ENCODE measurements at regions not wholly inside any gene's neighbourhood (a gene's known extent, or its start where the extent isn't known, plus 50 kb on each side); places are given as distances from the start of the nearest gene placed in this dataset.
A peak's percentile ranks its signal among the peaks of the same experiment; 100 is the strongest.

GRCh38 chr2:172329774-172330671 lies 97.4 kb upstream of the ITGA6 start:
- no peak for DNase-seq (ENCODE audit: low read depth)

DNA sequence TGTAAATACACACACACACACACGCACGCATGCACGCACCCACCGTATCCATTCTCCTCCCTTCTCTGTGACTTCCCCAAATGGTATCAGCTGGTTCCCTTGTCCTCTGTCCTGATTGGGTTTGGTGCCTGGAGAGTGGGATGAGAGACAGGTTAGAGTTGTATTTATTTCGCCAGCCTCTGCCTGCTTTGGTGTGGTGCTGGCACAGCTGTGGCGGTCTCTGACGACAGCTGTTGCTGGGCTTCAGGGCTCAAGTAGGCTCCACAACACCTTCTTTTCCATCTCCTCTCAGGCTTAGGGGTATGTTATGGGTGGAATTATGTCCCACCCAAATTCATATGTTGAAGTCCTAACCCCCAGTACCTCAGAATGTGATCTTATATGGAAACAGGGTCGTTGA lies 94.9 kb upstream of the ITGA6 start:
- no peak for DNase-seq (ENCODE audit: low read depth)

DNA sequence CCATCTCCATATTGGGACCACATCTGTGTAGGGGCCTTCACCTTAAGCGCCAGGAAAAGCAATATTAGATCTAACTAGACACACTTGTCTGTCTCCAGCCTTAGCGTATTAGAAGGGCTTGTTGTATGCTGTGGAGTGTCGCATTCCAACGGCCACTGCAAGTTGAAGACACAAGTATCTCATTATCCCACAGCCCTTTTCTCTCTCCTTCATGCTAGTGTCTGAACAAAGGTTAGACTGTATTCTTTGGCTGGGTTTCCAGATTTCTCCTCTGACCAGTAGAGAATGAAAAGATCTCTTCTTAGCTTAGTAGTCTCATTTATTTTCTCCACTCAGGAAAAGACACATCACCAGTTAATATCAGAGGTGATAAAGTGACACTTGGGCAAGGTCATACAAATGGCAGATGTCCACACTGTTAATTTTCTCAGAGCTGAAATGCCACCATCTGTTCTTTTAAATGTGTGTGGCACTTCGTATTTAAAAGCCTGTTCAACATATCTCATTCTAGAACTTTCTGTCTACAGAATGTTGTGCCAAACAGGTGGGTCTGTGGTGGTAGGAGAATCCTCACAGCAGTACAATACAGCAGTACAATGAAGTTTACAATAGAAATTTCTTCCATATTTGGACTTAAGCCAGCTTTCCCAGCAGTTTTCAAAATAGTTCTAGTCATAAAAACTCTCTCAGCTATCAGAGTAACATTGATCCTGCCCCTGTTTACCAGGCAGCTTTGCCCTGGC lies 94.0 kb upstream of the ITGA6 start:
- DNase-seq (ENCODE audit: low read depth): no peak

- DNase-seq (ENCODE audit: low read depth): no peak
Observed at GRCh38 chr2:172333978-172334330, 93.4 kb upstream of the ITGA6 start.

DNA sequence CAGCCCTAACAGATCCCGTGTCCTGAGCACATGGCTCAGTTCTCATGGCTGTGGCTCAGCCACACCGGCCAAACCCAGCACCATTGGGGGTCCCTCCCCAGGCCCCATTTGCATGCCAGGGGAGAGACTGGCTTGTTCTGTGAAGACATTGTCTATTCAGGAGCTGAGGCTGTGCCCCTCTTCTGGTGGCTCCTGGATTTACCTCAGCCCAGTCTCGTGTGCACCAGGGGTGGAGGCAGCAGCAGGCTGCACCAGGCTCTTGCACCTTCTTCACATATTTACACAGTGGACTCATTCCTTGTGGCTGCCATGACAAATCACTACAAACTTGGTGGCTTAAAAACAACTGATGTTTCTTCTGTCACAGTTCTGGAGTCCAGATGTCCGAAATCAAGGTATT lies 92.4 kb upstream of the ITGA6 start:
- no peak for DNase-seq (ENCODE audit: low read depth)

- no peak for DNase-seq (ENCODE audit: low read depth)
Observed at GRCh38 chr2:172335736-172336135, 91.7 kb upstream of the ITGA6 start.

DNA sequence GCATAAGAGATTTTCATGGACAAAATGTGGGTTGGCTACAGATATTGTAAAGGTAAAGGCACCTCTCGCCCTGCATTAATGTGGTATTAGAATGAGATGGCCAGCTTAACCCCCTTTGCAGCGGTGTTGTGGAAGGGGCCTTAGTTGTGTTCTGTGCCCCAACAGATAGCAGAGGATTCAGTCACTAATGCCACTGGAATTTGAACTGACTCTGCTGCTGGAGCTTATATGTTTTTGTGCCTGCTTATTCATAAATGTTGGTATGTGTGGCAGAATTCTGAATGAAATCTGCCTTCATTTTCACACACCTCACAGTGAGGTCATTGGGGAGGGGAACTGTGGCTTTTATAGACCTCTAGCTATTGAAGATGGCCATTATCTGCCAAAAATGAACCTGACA lies 90.7 kb upstream of the ITGA6 start:
- DNase-seq (ENCODE audit: low read depth): no peak

- no peak for DNase-seq (ENCODE audit: low read depth)
Observed at GRCh38 chr2:172339371-172340010, 87.9 kb upstream of the ITGA6 start.

DNA sequence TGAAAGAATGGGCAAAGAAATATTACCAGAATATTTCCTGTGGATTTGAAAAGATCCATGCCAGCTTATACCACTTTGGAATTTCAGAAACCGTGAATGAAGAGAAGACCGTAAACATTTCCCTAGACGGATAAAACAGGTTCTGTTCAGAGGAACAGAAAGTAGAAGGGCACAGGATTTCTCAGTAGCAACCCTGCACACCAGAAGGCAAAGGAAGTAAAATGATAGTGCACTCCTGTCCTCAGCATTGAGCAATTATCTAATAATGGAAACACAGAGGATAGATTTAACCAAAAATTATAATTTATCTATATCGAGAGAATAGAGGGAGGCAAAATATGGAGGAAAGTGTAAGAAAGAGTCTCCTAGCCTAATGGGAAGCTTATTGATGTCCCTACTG lies 87.0 kb upstream of the ITGA6 start:
- peak; percentile 7 for DNase-seq (ENCODE audit: low read depth)

DNA sequence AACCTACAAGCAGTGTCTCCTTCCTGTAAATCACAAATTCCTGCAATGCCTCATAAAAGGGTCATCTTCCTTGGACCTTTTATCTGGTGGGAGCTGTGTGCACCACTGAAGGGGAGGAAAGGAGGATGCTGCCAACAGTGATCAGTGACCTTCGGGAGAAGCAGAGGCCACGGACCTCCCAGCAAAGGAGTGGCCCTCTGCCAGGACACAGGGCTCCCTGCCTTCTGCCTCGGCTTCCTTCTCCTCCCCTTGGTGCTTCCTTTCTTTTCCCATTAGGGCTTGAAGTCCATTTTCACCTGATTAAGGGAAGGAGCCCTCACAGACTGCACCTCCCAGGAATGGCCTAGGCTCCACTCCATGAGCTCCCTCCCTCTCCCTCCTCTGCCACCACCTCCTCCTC lies 85.3 kb upstream of the ITGA6 start:
- no peak for DNase-seq (ENCODE audit: low read depth)

- DNase-seq (ENCODE audit: low read depth): no peak
Observed at GRCh38 chr2:172342611-172343010, 84.8 kb upstream of the ITGA6 start.

GRCh38 chr2:172344159-172344558 lies 83.2 kb upstream of the ITGA6 start:
- DNase-seq (ENCODE audit: low read depth): no peak

GRCh38 chr2:172345956-172346555 lies 81.3 kb upstream of the ITGA6 start:
- DNase-seq (ENCODE audit: low read depth): no peak

GRCh38 chr2:172348555-172349288 lies 78.7 kb upstream of the ITGA6 start:
- DNase-seq (ENCODE audit: low read depth): no peak

DNA sequence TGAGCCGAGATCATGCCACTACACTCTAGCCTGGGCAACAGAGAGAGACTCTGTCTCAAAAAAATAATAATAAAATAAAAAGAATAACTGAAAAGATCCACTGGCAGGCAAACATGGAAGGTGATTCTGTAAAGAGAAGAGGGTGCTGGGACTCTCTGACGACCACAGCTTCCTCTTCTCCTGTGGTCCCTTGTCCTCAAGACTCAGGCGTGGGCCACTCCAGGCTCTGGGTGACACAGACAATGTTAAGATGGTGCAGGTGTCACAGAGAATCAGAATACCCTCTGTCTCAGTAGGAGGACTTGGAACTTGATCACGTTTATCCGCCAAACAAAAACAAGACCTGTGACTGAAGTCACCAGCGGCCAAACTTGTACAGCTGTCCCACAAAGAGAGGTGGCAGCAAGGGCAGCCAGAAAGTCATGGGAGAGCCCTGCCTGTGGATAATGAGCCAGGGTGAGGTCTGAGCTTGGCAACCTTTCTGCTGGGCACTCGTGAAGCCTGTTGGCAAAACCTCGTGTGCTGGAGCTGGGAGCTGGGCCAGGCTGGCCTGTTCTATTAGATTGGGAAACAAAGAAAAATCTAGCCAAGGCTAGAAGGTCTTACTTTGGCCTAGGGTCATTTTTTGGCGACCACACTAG lies 76.4 kb upstream of the ITGA6 start:
- no peak for DNase-seq (ENCODE audit: low read depth)

DNA sequence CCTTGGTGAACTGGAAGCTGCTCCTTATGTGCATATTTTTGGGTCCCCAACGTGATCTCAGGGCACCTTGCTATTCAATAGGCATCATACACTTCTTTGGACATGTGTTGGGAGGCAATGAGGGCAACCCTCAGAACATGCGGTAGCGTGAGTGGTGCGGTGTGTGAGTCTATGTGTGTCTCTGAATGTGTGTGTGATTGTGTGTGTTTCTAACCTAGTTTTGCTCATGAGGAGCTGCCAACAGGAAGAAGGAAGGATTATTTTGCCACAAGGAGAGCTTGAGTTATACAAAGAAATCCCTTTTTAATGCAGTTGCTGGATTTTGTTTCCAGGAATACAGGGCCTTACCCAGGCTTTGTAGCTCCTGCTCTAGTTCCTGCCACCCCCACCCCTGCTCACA lies 75.8 kb upstream of the ITGA6 start:
- DNase-seq (ENCODE audit: low read depth): no peak

DNA sequence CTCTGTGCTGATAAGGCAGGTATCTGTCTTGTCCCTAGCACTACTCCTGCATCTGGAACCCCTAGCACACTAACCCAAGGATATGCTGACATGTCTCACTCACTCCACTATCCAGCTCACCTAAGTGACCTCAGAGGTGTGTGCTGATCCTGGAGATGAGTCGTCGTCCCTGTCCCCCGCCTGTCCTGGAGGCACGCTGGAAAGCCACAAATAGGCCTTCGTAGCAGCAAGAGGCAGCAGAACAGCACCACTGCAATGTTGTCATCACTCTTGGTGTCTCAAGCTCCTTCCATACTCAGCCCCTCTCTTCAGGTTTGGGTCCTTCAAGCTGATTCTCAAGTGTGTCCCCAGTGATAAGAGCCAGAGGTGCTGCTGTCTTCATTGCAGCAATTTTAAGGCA lies 73.0 kb upstream of the ITGA6 start:
- DNase-seq (ENCODE audit: low read depth): no peak

DNA sequence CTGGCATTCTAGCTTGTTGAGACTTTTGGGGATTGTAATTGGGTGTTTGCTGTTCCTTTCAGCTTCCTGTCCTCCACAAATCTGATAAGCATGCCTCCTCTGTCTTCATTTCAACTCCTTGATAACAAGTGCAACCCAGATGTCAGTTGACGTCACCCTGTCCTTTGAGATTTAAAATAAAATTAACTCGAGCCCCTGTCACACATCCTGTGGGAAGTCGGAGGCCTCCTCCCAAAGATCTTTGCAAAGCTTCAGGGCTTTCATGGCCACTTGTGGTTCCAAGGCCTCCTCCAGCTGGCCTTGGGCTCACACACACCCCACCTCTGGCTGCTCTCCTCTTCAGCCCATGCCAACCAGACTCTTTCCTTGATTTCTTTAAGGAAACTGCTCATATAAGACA lies 69.9 kb upstream of the ITGA6 start:
- no peak for DNase-seq (ENCODE audit: low read depth)

- no peak for DNase-seq (ENCODE audit: low read depth)
Observed at GRCh38 chr2:172358691-172359556, 68.5 kb upstream of the ITGA6 start.

- DNase-seq (ENCODE audit: low read depth): no peak
Observed at GRCh38 chr2:172361360-172361759, 66.0 kb upstream of the ITGA6 start.
